T-helper 17 cell (primary cell): ENCODE measurements at regions not wholly inside any gene's neighbourhood (a gene's known extent, or its start where the extent isn't known, plus 50 kb on each side); places are given as distances from the start of the nearest gene placed in this dataset.

ENCODE experiments used
- ATAC-seq: fragments of 150-1000 bp; cut with Tn5 transposase; 2 replicates; pipeline ENCODE4 v1.10.0; 2021; ENCODE audit warnings: mild to moderate bottlenecking, moderate library complexity
- DNase-seq, 3 donors: peaks; one replicate each; pipeline versions ENCODE4 v3.0.0 to v3.0.0-alpha.2; 2020 to 2021
- H3K9me3 ChIP-seq: one replicate; pipeline ENCODE4 v1.7.0; 2013; ENCODE audit warnings: low read length, mild to moderate bottlenecking; ENCODE audit not compliant: control insufficient read depth, poor library complexity, severe bottlenecking
- H3K27ac Mint-ChIP-seq: one replicate; pipeline ENCODE4 v1.8.0; 2022; ENCODE audit warnings: mild to moderate bottlenecking, moderate library complexity, mixed read lengths
- H3K27me3 Mint-ChIP-seq: one replicate; pipeline ENCODE4 v1.8.0; 2022; ENCODE audit warnings: mixed read lengths
- H3K36me3 Mint-ChIP-seq: one replicate; pipeline ENCODE4 v1.8.0; 2022; ENCODE audit warnings: low read depth, mixed read lengths
- H3K4me1 Mint-ChIP-seq: one replicate; pipeline ENCODE4 v1.8.0; 2022; ENCODE audit warnings: mild to moderate bottlenecking, mixed read lengths
- H3K4me3 Mint-ChIP-seq: one replicate; pipeline ENCODE4 v1.8.0; 2022; ENCODE audit warnings: mild to moderate bottlenecking, moderate library complexity, mixed read lengths

- H3K9me3 ChIP-seq = no peaks in the 10 kb centered on the region
- H3K27me3 Mint-ChIP-seq = peaks cover 42% of the 10 kb centered on the region
- H3K4me1 Mint-ChIP-seq = peaks cover 5% of the 10 kb centered on the region
- peaks cover under 1% of the 10 kb centered on the region for H3K36me3 Mint-ChIP-seq
- DNase-seq (no peak), ATAC-seq (no peak)
- H3K4me3 Mint-ChIP-seq = no peak overlapping the region
- H3K27ac Mint-ChIP-seq = no peak overlapping the region
Observed at GRCh38 chr6:12392490-12392889, 102.3 kb downstream of the EDN1 start.

- no peak for DNase-seq
- no peak for ATAC-seq
- H3K27ac Mint-ChIP-seq = no peak overlapping the region
- H3K4me1 Mint-ChIP-seq = peaks cover 5% of the 10 kb centered on the region
- H3K9me3 ChIP-seq = no peaks in the 10 kb centered on the region
- H3K27me3 Mint-ChIP-seq = peaks cover 42% of the 10 kb centered on the region
- no peak overlapping the region for H3K4me3 Mint-ChIP-seq
- H3K36me3 Mint-ChIP-seq = no peaks in the 10 kb centered on the region
Observed at GRCh38 chr6:12393100-12393499, 102.9 kb downstream of the EDN1 start.

GRCh38 chr6:12394170-12394569 lies 104.0 kb downstream of the EDN1 start:
- H3K27ac Mint-ChIP-seq = no peak overlapping the region
- no peaks in the 10 kb centered on the region for H3K36me3 Mint-ChIP-seq
- DNase-seq (no peak), ATAC-seq (no peak)
- no peaks in the 10 kb centered on the region for H3K9me3 ChIP-seq
- H3K4me3 Mint-ChIP-seq = no peak overlapping the region
- H3K4me1 Mint-ChIP-seq = peaks cover 5% of the 10 kb centered on the region
- peaks cover 42% of the 10 kb centered on the region for H3K27me3 Mint-ChIP-seq

- no peak for DNase-seq
- Mint-ChIP-seq H3K27me3 (peaks cover 42% of the 10 kb centered on the region), H3K36me3 (no peaks in the 10 kb centered on the region), H3K4me3 (no peak overlapping the region), H3K27ac (no peak overlapping the region), H3K4me1 (peaks cover 5% of the 10 kb centered on the region)
- H3K9me3 ChIP-seq = no peaks in the 10 kb centered on the region
- no peak for ATAC-seq
Observed at GRCh38 chr6:12395898-12396297, 105.7 kb downstream of the EDN1 start.

- DNase-seq (no peak), ATAC-seq (no peak)
- Mint-ChIP-seq H3K36me3 (no peaks in the 10 kb centered on the region), H3K27ac (no peak overlapping the region), H3K27me3 (peaks cover 14% of the 10 kb centered on the region), H3K4me3 (no peak overlapping the region), H3K4me1 (no peaks in the 10 kb centered on the region)
- H3K9me3 ChIP-seq = no peaks in the 10 kb centered on the region
Observed at GRCh38 chr6:12401200-12401599, 111.0 kb downstream of the EDN1 start.

- H3K27me3 Mint-ChIP-seq = peaks cover 13% of the 10 kb centered on the region
- no peak for ATAC-seq
Observed at GRCh38 chr6:12403201-12403826, 113.2 kb downstream of the EDN1 start.

GRCh38 chr6:12403947-12404647 lies 113.9 kb downstream of the EDN1 start:
- ATAC-seq (no peak), DNase-seq (no peak)
- H3K36me3 Mint-ChIP-seq = no peaks in the 10 kb centered on the region
- H3K9me3 ChIP-seq = no peaks in the 10 kb centered on the region
- H3K4me3 Mint-ChIP-seq = no peak overlapping the region
- H3K27ac Mint-ChIP-seq = no peak overlapping the region
- peaks cover 13% of the 10 kb centered on the region for H3K27me3 Mint-ChIP-seq
- no peaks in the 10 kb centered on the region for H3K4me1 Mint-ChIP-seq

More at GRCh38 chr6:12403201-12403826, 113.2 kb downstream of the EDN1 start:
- no peaks in the 10 kb centered on the region for H3K4me1 Mint-ChIP-seq
- no peak overlapping the region for H3K27ac Mint-ChIP-seq
- H3K9me3 ChIP-seq = no peaks in the 10 kb centered on the region
- no peak for DNase-seq
- H3K36me3 Mint-ChIP-seq = no peaks in the 10 kb centered on the region
- no peak overlapping the region for H3K4me3 Mint-ChIP-seq

GRCh38 chr6:12404651-12405050 lies 114.5 kb downstream of the EDN1 start:
- no peaks in the 10 kb centered on the region for H3K9me3 ChIP-seq
- no peak for ATAC-seq
- Mint-ChIP-seq H3K27ac (no peak overlapping the region), H3K4me1 (no peaks in the 10 kb centered on the region), H3K4me3 (no peak overlapping the region), H3K27me3 (peaks cover 13% of the 10 kb centered on the region), H3K36me3 (no peaks in the 10 kb centered on the region)
- DNase-seq = no peak

GRCh38 chr6:12408752-12409151 lies 118.6 kb downstream of the EDN1 start:
- Mint-ChIP-seq H3K27me3 (peaks cover 13% of the 10 kb centered on the region), H3K4me3 (no peak overlapping the region), H3K27ac (no peak overlapping the region), H3K36me3 (no peaks in the 10 kb centered on the region), H3K4me1 (no peaks in the 10 kb centered on the region)
- H3K9me3 ChIP-seq = no peaks in the 10 kb centered on the region
- ATAC-seq (no peak), DNase-seq (no peak)

- Mint-ChIP-seq H3K4me1 (no peaks in the 10 kb centered on the region), H3K4me3 (no peak overlapping the region), H3K27ac (no peak overlapping the region), H3K27me3 (peaks cover 5% of the 10 kb centered on the region), H3K36me3 (no peaks in the 10 kb centered on the region)
- ATAC-seq = no peak
- H3K9me3 ChIP-seq = no peaks in the 10 kb centered on the region
- DNase-seq = no peak
Observed at GRCh38 chr6:12410946-12411345, 120.8 kb downstream of the EDN1 start.

- Mint-ChIP-seq H3K27me3 (peaks cover 5% of the 10 kb centered on the region), H3K4me1 (no peaks in the 10 kb centered on the region), H3K27ac (no peak overlapping the region), H3K4me3 (no peak overlapping the region), H3K36me3 (no peaks in the 10 kb centered on the region)
- DNase-seq (no peak), ATAC-seq (no peak)
- no peaks in the 10 kb centered on the region for H3K9me3 ChIP-seq
Observed at GRCh38 chr6:12414096-12414675, 124.0 kb downstream of the EDN1 start.

- H3K36me3 Mint-ChIP-seq = no peaks in the 10 kb centered on the region
- ATAC-seq (no peak), DNase-seq (no peak)
- H3K27me3 Mint-ChIP-seq = peaks cover 12% of the 10 kb centered on the region
- no peak overlapping the region for H3K27ac Mint-ChIP-seq
- no peaks in the 10 kb centered on the region for H3K9me3 ChIP-seq
- no peak overlapping the region for H3K4me3 Mint-ChIP-seq
- no peaks in the 10 kb centered on the region for H3K4me1 Mint-ChIP-seq
Observed at GRCh38 chr6:12415980-12416598, 125.9 kb downstream of the EDN1 start.

GRCh38 chr6:12417191-12417590 lies 127.0 kb downstream of the EDN1 start:
- no peaks in the 10 kb centered on the region for H3K9me3 ChIP-seq
- no peak for ATAC-seq
- no peak overlapping the region for H3K4me3 Mint-ChIP-seq
- H3K27me3 Mint-ChIP-seq = peaks cover 11% of the 10 kb centered on the region
- DNase-seq = no peak
- no peaks in the 10 kb centered on the region for H3K36me3 Mint-ChIP-seq
- no peak overlapping the region for H3K27ac Mint-ChIP-seq
- H3K4me1 Mint-ChIP-seq = no peaks in the 10 kb centered on the region
